Esophagus (tissue), 2 donors: ENCODE measurements at regions not wholly inside any gene's neighbourhood (a gene's known extent, or its start where the extent isn't known, plus 50 kb on each side); places are given as distances from the start of the nearest gene placed in this dataset.
"Not testable (repeated sequence)": the region's sequence is repeated elsewhere in the genome, so short reads cannot be mapped to it uniquely, and the experiment has no call there.

Source experiments
- H3K27ac ChIP-seq, 2 donors: one replicate each; pipeline ENCODE4 v1.5.1; 2013; ENCODE audit warnings: low read depth in 2 of 2, mild to moderate bottlenecking in 2 of 2, inconsistent platforms in 1 of 2, low read length in 1 of 2, moderate library complexity in 1 of 2
- H3K27me3 ChIP-seq, 2 donors: one replicate each; pipeline ENCODE4 v1.6.1; 2013; ENCODE audit warnings: low read length in 2 of 2, control low read depth in 1 of 2, mild to moderate bottlenecking in 1 of 2; ENCODE audit not compliant: insufficient read depth in 2 of 2, control insufficient read depth in 1 of 2
- H3K36me3 ChIP-seq, 2 donors: one replicate each; pipeline ENCODE4 v1.6.1; 2013; ENCODE audit warnings: low read length in 1 of 2; ENCODE audit not compliant: control insufficient read depth in 2 of 2, insufficient read depth in 2 of 2
- H3K4me1 ChIP-seq, 2 donors: one replicate each; pipeline ENCODE4 v1.6.1; 2013; ENCODE audit warnings: low read length in 1 of 2; ENCODE audit not compliant: control insufficient read depth in 2 of 2, insufficient read depth in 2 of 2
- H3K4me3 ChIP-seq, 2 donors: one replicate each; pipeline ENCODE4 v1.5.1; 2013; ENCODE audit warnings: low read length in 2 of 2, mild to moderate bottlenecking in 2 of 2, low read depth in 1 of 2, moderate library complexity in 1 of 2
- H3K9me3 ChIP-seq, 2 donors: one replicate each; pipeline ENCODE4 v1.6.1; 2013; ENCODE audit warnings: mild to moderate bottlenecking in 2 of 2, low read depth in 1 of 2, low read length in 1 of 2, moderate library complexity in 1 of 2; ENCODE audit not compliant: control insufficient read depth in 2 of 2, insufficient read depth in 1 of 2
- WGBS, 2 donors: extraction: QIAGEN DNeasy Blood & Tissue Kit; methylation state at CpG; one replicate each; pipeline ENCODE4 v1.1.7; 2013; 5-methylcytosine and 5-hydroxymethylcytosine counted together
- donor health status: healthy with polysubstance abuse.
- donor health status: Bipolar disorder and iron deficiency.

GRCh38 chr13:54078271-54078870 lies 1049.8 kb downstream of the OLFM4 start:
- H3K9me3 ChIP-seq, result peaks cover 0 to 2% of the 10 kb centered on the region in 2 donors
- H3K4me3 ChIP-seq, result no peak overlapping the region
- H3K27me3 ChIP-seq, result no peaks in the 10 kb centered on the region
- H3K36me3 ChIP-seq, result no peaks in the 10 kb centered on the region
- no peaks in the 10 kb centered on the region for H3K4me1 ChIP-seq
- 36 to 43% methylated on average over 3 of the region's 3 CpGs for WGBS, 2 donors
- H3K27ac ChIP-seq, result no peak overlapping the region

GRCh38 chr13:54082309-54082708 lies 1053.7 kb downstream of the OLFM4 start:
- not testable (repeated sequence) for H3K4me1 ChIP-seq, H3K36me3 ChIP-seq, H3K27me3 ChIP-seq, H3K27ac ChIP-seq, H3K4me3 ChIP-seq, H3K9me3 ChIP-seq
- 84 to 93% methylated on average over 11 of the region's 11 CpGs for WGBS, 2 donors

GRCh38 chr13:54091884-54092283 lies 1063.3 kb downstream of the OLFM4 start:
- no peaks in the 10 kb centered on the region for H3K4me1 ChIP-seq
- H3K4me3 ChIP-seq, result no peak overlapping the region
- H3K27me3 ChIP-seq, result no peaks in the 10 kb centered on the region
- no peaks in the 10 kb centered on the region for H3K9me3 ChIP-seq
- H3K36me3 ChIP-seq, result no peaks in the 10 kb centered on the region
- 85 to 96% methylated on average over 1 of the region's 1 CpG for WGBS, 2 donors
- H3K27ac ChIP-seq, result no peak overlapping the region

GRCh38 chr13:54092686-54093085 lies 1064.1 kb downstream of the OLFM4 start:
- H3K4me3 ChIP-seq, result no peak overlapping the region
- H3K9me3 ChIP-seq, result no peaks in the 10 kb centered on the region
- H3K36me3 ChIP-seq, result no peaks in the 10 kb centered on the region
- no peak overlapping the region for H3K27ac ChIP-seq
- 86 to 87% methylated on average over 8 of the region's 8 CpGs for WGBS, 2 donors
- no peaks in the 10 kb centered on the region for H3K27me3 ChIP-seq
- no peaks in the 10 kb centered on the region for H3K4me1 ChIP-seq

GRCh38 chr13:54110597-54110996 lies 1082.0 kb downstream of the OLFM4 start:
- Histone ChIP-seq H3K27ac (no peak overlapping the region), H3K4me1 (no peaks in the 10 kb centered on the region), H3K36me3 (no peaks in the 10 kb centered on the region), H3K27me3 (no peaks in the 10 kb centered on the region), H3K9me3 (no peaks in the 10 kb centered on the region), H3K4me3 (no peak overlapping the region)

GRCh38 chr13:54124700-54125099 lies 1096.1 kb downstream of the OLFM4 start:
- H3K27ac ChIP-seq, result no peak overlapping the region
- H3K4me1 ChIP-seq, result no peaks in the 10 kb centered on the region
- H3K36me3 ChIP-seq, result no peaks in the 10 kb centered on the region
- no peaks in the 10 kb centered on the region for H3K27me3 ChIP-seq
- 61 to 64% methylated on average over 3 of the region's 3 CpGs for WGBS, 2 donors
- no peak overlapping the region for H3K4me3 ChIP-seq
- H3K9me3 ChIP-seq, result no peaks in the 10 kb centered on the region

- H3K27me3 ChIP-seq, H3K4me1 ChIP-seq, H3K4me3 ChIP-seq, H3K36me3 ChIP-seq, H3K27ac ChIP-seq, H3K9me3 ChIP-seq: not testable (repeated sequence)
- WGBS, 2 donors, result 76 to 82% methylated on average over 9 of the region's 9 CpGs
Measured at GRCh38 chr13:54130931-54131330, 1102.3 kb downstream of the OLFM4 start.

- H3K27me3 ChIP-seq, H3K36me3 ChIP-seq, H3K4me3 ChIP-seq, H3K4me1 ChIP-seq, H3K9me3 ChIP-seq, H3K27ac ChIP-seq: not testable (repeated sequence)
- 67 to 78% methylated on average over 3 of the region's 3 CpGs for WGBS, 2 donors
Measured at GRCh38 chr13:54131433-54131832, 1102.8 kb downstream of the OLFM4 start.

- H3K4me3 ChIP-seq, H3K4me1 ChIP-seq, H3K27me3 ChIP-seq, H3K27ac ChIP-seq, H3K9me3 ChIP-seq, H3K36me3 ChIP-seq: not testable (repeated sequence)
- WGBS, 2 donors, result 87 to 90% methylated on average over 12 of the region's 12 CpGs
Measured at GRCh38 chr13:54132127-54132526, 1103.5 kb downstream of the OLFM4 start.

GRCh38 chr13:54132720-54133119 lies 1104.1 kb downstream of the OLFM4 start:
- H3K27me3 ChIP-seq, result not testable (repeated sequence)

More at GRCh38 chr13:54132720-54133119, 1104.1 kb downstream of the OLFM4 start:
- H3K36me3 ChIP-seq, H3K4me3 ChIP-seq, H3K9me3 ChIP-seq, H3K27ac ChIP-seq, H3K4me1 ChIP-seq: not testable (repeated sequence)
- 82 to 84% methylated on average over 9 of the region's 9 CpGs for WGBS, 2 donors
